Liver (tissue), 3 donors: ENCODE measurements at regions not wholly inside any gene's neighbourhood (a gene's known extent, or its start where the extent isn't known, plus 50 kb on each side); places are given as distances from the start of the nearest gene placed in this dataset.

ENCODE experiments used
- EGR1 ChIP-seq, 2 donors: IDR thresholded peaks; 2 replicates each; pipeline ENCODE4 v1.6.1; 2016 to 2018; ENCODE audit warnings: antibody characterized with exemption in 2 of 2, low read depth in 2 of 2
- GABPA ChIP-seq, 2 donors: IDR thresholded peaks in 1 of 2; conservative IDR thresholded peaks in 1 of 2; 2 replicates each; pipeline ENCODE4 v1.6.1; 2016; ENCODE audit warnings: antibody characterized with exemption in 2 of 2, mild to moderate bottlenecking in 1 of 2, moderate library complexity in 1 of 2
- HNF4A ChIP-seq, 2 donors: conservative IDR thresholded peaks; 2 replicates each; pipeline ENCODE4 v1.6.1; 2016; ENCODE audit warnings: antibody characterized with exemption in 2 of 2, mild to moderate bottlenecking in 2 of 2
- JUND ChIP-seq, 2 donors: IDR thresholded peaks; 2 replicates each; pipeline ENCODE4 v1.6.1; 2016; ENCODE audit warnings: antibody characterized with exemption in 2 of 2
- SP1 ChIP-seq: IDR thresholded peaks from 2 replicates; pipeline ENCODE4 v1.6.1; 2018; ENCODE audit warnings: antibody characterized with exemption, mild to moderate bottlenecking
- TAF1 ChIP-seq: conservative IDR thresholded peaks from 2 replicates; pipeline ENCODE4 v1.6.1; 2016; ENCODE audit warnings: antibody characterized with exemption, mild to moderate bottlenecking
- TF ChIP-seq, protein P1 (sequence below): fragments of 150-350 bp; IDR thresholded peaks from 2 replicates; pipeline ENCODE4 v1.5.1; 2017; ENCODE audit warnings: improper control_type of control experiment, low read depth, low read length; ENCODE audit not compliant: missing input control
- TF ChIP-seq, protein P2 (sequence below): IDR thresholded peaks from 2 replicates; pipeline ENCODE4 v1.6.1; 2016; ENCODE audit warnings: antibody characterized with exemption
- donor health status: healthy.
- donor health status: healthy.

DNA sequence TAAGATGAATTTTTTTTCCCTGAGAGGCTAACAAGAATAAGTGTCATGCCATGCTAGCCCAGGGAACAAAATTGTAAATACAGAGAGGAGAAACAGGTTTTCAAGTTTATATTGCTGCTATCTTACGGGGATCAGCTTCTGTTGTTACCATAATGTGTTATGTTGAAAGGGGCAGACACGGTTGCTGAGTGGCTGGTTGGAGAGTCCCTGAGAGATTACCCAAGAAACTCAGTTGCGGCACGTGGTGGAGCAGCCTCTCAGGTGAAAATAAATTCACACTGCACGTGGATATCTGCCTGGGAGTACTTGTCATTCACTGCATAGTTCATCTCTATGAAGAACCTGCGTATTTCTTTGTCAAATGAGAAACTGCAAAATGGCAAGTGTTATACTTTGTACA is 293.6 kb downstream of the TDRD3 start:
- TF ChIP-seq, protein P1, sequence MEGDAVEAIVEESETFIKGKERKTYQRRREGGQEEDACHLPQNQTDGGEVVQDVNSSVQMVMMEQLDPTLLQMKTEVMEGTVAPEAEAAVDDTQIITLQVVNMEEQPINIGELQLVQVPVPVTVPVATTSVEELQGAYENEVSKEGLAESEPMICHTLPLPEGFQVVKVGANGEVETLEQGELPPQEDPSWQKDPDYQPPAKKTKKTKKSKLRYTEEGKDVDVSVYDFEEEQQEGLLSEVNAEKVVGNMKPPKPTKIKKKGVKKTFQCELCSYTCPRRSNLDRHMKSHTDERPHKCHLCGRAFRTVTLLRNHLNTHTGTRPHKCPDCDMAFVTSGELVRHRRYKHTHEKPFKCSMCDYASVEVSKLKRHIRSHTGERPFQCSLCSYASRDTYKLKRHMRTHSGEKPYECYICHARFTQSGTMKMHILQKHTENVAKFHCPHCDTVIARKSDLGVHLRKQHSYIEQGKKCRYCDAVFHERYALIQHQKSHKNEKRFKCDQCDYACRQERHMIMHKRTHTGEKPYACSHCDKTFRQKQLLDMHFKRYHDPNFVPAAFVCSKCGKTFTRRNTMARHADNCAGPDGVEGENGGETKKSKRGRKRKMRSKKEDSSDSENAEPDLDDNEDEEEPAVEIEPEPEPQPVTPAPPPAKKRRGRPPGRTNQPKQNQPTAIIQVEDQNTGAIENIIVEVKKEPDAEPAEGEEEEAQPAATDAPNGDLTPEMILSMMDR = no peak
- TF ChIP-seq JUND (IDR thresholded peaks at IDR 0.05) = no peak
- no peak for TF ChIP-seq SP1
- TF ChIP-seq GABPA (IDR thresholded peaks at IDR 0.05 in 1 of 2, conservative IDR thresholded peaks at IDR 0.05 in 1 of 2) = no peak
- no peak for TF ChIP-seq HNF4A (conservative IDR thresholded peaks at IDR 0.05)
- TF ChIP-seq TAF1 = no peak
- TF ChIP-seq, protein P2, sequence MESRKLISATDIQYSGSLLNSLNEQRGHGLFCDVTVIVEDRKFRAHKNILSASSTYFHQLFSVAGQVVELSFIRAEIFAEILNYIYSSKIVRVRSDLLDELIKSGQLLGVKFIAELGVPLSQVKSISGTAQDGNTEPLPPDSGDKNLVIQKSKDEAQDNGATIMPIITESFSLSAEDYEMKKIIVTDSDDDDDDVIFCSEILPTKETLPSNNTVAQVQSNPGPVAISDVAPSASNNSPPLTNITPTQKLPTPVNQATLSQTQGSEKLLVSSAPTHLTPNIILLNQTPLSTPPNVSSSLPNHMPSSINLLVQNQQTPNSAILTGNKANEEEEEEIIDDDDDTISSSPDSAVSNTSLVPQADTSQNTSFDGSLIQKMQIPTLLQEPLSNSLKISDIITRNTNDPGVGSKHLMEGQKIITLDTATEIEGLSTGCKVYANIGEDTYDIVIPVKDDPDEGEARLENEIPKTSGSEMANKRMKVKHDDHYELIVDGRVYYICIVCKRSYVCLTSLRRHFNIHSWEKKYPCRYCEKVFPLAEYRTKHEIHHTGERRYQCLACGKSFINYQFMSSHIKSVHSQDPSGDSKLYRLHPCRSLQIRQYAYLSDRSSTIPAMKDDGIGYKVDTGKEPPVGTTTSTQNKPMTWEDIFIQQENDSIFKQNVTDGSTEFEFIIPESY = no peak
- no peak for TF ChIP-seq EGR1 (IDR thresholded peaks at IDR 0.05; ENCODE audit: low read depth in 2 of 2)
